Heart left ventricle (tissue), 16 donors: ENCODE measurements at regions not wholly inside any gene's neighbourhood (a gene's known extent, or its start where the extent isn't known, plus 50 kb on each side); places are given as distances from the start of the nearest gene placed in this dataset.

Source experiments
- ATAC-seq, 4 donors: fragments of 200-7000 bp; cut with Tn5 transposase; one replicate each; pipeline ENCODE4 v1.9.1; 2020 to 2022; ENCODE audit warnings: moderate library complexity in 4 of 4, mild to moderate bottlenecking in 3 of 4, moderate number of reproducible peaks in 1 of 4
- DNase-seq, 5 donors: peaks; one replicate each; pipeline ENCODE4 v3.0.0-alpha.2; 2020
- H3K27ac ChIP-seq, 12 donors: fragments of 200-600 bp; sonication (generic) in 4 of 12; one replicate each; pipeline versions ENCODE4 v1.5.0 to v1.8.0; 2016 to 2022; ENCODE audit warnings: mild to moderate bottlenecking in 2 of 12
- H3K27me3 ChIP-seq, 9 donors: fragments of 200-600 bp; sonication (generic) in 2 of 9; one replicate each; pipeline versions ENCODE4 v1.5.1 to v1.8.0; 2016 to 2022; ENCODE audit warnings: mild to moderate bottlenecking in 3 of 9
- H3K36me3 ChIP-seq, 9 donors: fragments of 200-600 bp; sonication (generic) in 2 of 9; one replicate each; pipeline versions ENCODE4 v1.5.0 to v1.8.0; 2018 to 2022; ENCODE audit warnings: mild to moderate bottlenecking in 2 of 9
- H3K4me1 ChIP-seq, 12 donors: fragments of 200-600 bp; sonication (generic) in 4 of 12; one replicate each; pipeline versions ENCODE4 v1.5.0 to v1.8.0; 2016 to 2022; ENCODE audit warnings: mild to moderate bottlenecking in 3 of 12
- H3K4me3 ChIP-seq, 12 donors: fragments of 200-600 bp; sonication (generic) in 4 of 12; one replicate each; pipeline versions ENCODE4 v1.5.0 to v1.8.0; 2017 to 2022; ENCODE audit warnings: mild to moderate bottlenecking in 9 of 12, moderate library complexity in 4 of 12
- H3K9me3 ChIP-seq, 12 donors: fragments of 200-600 bp; sonication (generic) in 4 of 12; one replicate each; pipeline versions ENCODE4 v1.5.0 to v1.8.0; 2016 to 2022; ENCODE audit warnings: mild to moderate bottlenecking in 1 of 12
- POLR2A ChIP-seq, 2 donors: fragments of 450-650 bp; IDR thresholded peaks; one replicate each; pipeline ENCODE4 v1.6.1; 2017; ENCODE audit warnings: antibody characterized with exemption in 2 of 2, mild to moderate bottlenecking in 2 of 2, moderate library complexity in 2 of 2
- WGBS, 4 donors: extraction: QIAGEN DNeasy Blood & Tissue Kit in 2 of 4; methylation state at CpG; one replicate each; pipeline versions ENCODE4 v1.1.5 to v1.1.7; 2013 to 2018; 5-methylcytosine and 5-hydroxymethylcytosine counted together
- intact Hi-C, 10 donors: fragments of 100-400 bp; cut with DNase I; formaldehyde crosslinking; loops; one replicate each; pipeline versions ENCODE4 v1.11.1 to v1.14.2; 2022
- TF ChIP-seq, protein P1 (sequence below), 12 donors: fragments of 200-600 bp; sonication (generic) in 4 of 12; IDR thresholded peaks; one replicate each; pipeline versions ENCODE4 v1.5.0 to v1.8.0; 2018 to 2022; ENCODE audit warnings: antibody characterized with exemption in 12 of 12, mild to moderate bottlenecking in 5 of 12
- donor health status: ischemic (EF 13 %, LVEDD 7.1; RV severe dilation, severe dysfunction).
- donor health status: healthy with polysubstance abuse.
- donor health status: DM: no; HTN: yes; CAD: no.
- donor health status: DM: no; HTN: no; CAD: no.
- donor health status: ischemic (EF 25% LVEDD 6.9; RV normal size, moderate dysfunction).
- donor health status: ischemic (EF 25% LVEDD 5.7; RV mildly dilated, moderate dysfunction).
- donor health status: healthy.
- donor health status: DM: yes; HTN: yes; CAD: no.
- donor health status: ischemic (EF 35%, LVEDD 5.7; RV mildly dilated, moderate dysfunction).
- donor health status: nonischemic (EF 11% LVEDD 7.7; RV severe dilation, severe dysfunction).
- donor health status: DM: yes; HTN: yes; CAD: no.
- donor health status: PGD.
- donor health status: ischemic (EF 29% LVEDD 5.4; RV normal size, mild dysfunction).
- donor health status: nonischemic (EF 23%, LVEDD 6.1; RV moderate dilation, normal function).

DNA sequence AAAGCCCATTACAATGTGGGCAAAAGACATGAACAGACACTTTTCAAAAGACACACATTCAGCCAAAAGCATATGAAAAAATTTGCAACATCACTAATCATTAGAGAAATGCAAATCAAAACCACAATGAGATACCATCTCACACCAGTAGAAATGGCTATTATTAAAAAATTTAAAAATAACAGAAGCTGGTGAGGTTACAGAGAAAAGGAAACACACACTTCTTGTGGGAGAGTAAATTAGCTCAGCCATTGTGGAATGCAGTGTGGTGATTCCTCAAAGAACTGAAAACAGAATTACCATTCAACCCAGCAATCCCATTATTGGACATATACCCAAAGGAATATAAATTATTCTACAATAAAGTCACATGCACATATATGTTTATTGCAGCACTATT lies 585.2 kb upstream of the TUSC1 start:
- H3K4me1 ChIP-seq: no peaks in the 10 kb centered on the region
- intact Hi-C loops: no loop called here
- H3K4me3 ChIP-seq: no peak overlapping the region
- H3K27me3 ChIP-seq: no peaks in the 10 kb centered on the region
- no peaks in the 10 kb centered on the region for H3K36me3 ChIP-seq
- H3K9me3 ChIP-seq: peaks cover 0 to 6% (median 0%) of the 10 kb centered on the region in 12 donors
- ATAC-seq (no peak), DNase-seq (no peak)
- no peak overlapping the region for H3K27ac ChIP-seq
- no peak for TF ChIP-seq POLR2A (IDR thresholded peaks at IDR 0.05)
- TF ChIP-seq, protein P1, sequence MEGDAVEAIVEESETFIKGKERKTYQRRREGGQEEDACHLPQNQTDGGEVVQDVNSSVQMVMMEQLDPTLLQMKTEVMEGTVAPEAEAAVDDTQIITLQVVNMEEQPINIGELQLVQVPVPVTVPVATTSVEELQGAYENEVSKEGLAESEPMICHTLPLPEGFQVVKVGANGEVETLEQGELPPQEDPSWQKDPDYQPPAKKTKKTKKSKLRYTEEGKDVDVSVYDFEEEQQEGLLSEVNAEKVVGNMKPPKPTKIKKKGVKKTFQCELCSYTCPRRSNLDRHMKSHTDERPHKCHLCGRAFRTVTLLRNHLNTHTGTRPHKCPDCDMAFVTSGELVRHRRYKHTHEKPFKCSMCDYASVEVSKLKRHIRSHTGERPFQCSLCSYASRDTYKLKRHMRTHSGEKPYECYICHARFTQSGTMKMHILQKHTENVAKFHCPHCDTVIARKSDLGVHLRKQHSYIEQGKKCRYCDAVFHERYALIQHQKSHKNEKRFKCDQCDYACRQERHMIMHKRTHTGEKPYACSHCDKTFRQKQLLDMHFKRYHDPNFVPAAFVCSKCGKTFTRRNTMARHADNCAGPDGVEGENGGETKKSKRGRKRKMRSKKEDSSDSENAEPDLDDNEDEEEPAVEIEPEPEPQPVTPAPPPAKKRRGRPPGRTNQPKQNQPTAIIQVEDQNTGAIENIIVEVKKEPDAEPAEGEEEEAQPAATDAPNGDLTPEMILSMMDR (IDR thresholded peaks at IDR 0.05): no peak

DNA sequence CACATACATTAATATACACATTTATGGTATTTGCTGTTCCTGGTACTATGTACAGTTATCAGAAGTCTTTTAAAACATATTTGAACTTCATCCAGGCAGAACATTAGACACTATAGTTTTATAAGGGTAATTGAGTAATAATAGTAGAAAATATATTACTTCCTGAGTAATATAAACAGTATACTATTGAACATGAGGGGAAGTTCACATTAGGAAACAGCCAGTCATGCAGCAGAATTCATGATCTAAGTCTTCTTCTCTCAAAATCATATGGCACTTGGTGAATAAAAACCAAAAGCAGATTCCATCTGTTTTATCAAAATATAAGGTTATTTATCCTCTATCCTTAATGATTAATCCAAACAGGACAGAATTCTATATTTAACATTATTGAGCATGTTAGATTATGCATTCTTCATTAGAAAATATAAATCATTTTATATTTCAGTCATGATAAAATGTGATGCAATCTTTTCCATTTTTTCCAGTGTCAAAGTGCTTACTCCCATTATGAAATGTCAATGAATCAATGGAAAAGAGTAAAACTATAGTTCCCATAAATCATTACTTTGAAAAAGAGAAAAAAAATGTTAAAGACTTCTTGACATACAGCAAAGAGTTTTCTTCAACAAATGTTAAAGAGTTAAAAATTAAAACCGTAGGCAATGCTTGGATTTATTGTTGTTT lies 584.3 kb upstream of the TUSC1 start:
- Histone ChIP-seq H3K9me3 (peaks cover 0 to 6% (median 0%) of the 10 kb centered on the region in 12 donors), H3K4me1 (no peaks in the 10 kb centered on the region), H3K36me3 (no peaks in the 10 kb centered on the region), H3K27me3 (no peaks in the 10 kb centered on the region), H3K27ac (no peak overlapping the region), H3K4me3 (no peak overlapping the region)
- WGBS, 4 donors: 61 to 76% (median 66%) methylated on average over 1 of the region's 1 CpG
- DNase-seq: no peak
- TF ChIP-seq, protein P1 (IDR thresholded peaks at IDR 0.05): no peak
- no peak for TF ChIP-seq POLR2A (IDR thresholded peaks at IDR 0.05)
- ATAC-seq: no peak
- intact Hi-C loops: no loop called here

DNA sequence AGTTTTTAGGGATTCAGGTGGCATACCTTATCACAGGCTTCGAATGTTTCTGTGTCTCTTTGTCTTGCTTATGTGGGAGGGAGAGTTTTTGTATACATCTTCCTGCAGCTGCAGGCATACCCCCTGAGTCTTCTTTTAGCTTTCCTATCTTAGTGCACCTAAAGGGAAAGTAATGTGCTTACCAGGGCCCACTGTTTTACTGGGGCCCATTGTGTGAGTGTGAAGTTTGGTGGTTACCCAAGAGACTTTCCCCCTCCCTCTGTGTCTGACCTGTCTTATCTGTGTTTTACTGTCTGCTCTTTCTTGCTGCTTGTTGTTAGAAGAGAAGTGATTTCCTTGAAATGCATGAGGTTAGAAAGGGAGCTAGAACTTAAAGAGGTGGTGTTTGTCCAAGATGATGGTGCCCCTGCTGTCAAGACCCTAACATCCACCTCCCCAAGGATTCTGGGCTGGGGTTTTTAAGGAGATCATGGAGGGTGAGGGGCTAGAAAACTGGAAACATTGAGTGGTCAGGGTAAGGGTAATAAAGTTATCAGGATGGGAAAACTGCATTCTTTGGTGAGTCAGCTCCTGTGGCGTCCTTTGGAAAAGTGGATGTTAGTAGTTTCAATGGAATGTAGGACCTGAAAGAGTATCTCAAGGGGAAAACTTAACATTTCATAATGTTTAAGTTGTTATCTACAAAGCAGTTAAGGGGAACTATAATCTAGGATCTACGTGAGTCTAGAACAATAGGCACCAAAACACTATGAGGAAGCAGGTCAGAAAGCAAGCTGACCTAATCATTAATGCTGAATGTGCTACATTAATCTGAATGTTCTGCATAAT lies 583.5 kb upstream of the TUSC1 start:
- Histone ChIP-seq H3K27ac (no peak overlapping the region), H3K4me1 (no peaks in the 10 kb centered on the region), H3K36me3 (no peaks in the 10 kb centered on the region), H3K4me3 (no peak overlapping the region), H3K27me3 (no peaks in the 10 kb centered on the region), H3K9me3 (peaks cover 0 to 6% (median 0%) of the 10 kb centered on the region in 12 donors)
- 44 to 59% (median 52%) methylated on average over 3 of the region's 3 CpGs for WGBS, 4 donors
- TF ChIP-seq, protein P1 (IDR thresholded peaks at IDR 0.05): no peak
- no peak for TF ChIP-seq POLR2A (IDR thresholded peaks at IDR 0.05)
- no peak for ATAC-seq
- DNase-seq: no peak
- intact Hi-C loops: no loop called here

DNA sequence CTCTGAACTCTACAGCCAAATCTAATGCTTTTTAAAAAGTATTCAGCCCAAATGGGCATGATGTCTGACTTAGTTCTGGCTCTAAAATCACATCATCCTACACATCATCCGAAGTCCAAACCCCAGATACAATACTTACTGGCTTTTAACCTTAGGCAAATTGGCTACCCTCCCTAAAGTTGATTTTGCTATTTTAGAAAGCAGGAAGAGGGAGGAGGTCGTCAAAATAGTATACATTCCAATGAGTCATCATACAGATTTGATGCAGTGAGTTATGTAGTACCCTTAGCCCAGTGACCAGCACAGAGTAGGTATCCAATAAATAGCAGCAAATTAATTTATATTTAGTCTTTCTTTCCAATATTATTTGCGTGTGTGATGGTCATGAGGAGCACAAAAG lies 582.0 kb upstream of the TUSC1 start:
- ATAC-seq (no peak), DNase-seq (no peak)
- H3K4me1 ChIP-seq: no peaks in the 10 kb centered on the region
- H3K9me3 ChIP-seq: peaks cover 0 to 6% (median 0%) of the 10 kb centered on the region in 12 donors
- H3K4me3 ChIP-seq: no peak overlapping the region
- intact Hi-C loops: no loop called here
- H3K36me3 ChIP-seq: no peaks in the 10 kb centered on the region
- whole genome bisulfite sequencing, 4 donors: 36 to 51% (median 45%) methylated on average over 3 of the region's 3 CpGs
- H3K27me3 ChIP-seq: no peaks in the 10 kb centered on the region
- TF ChIP-seq, protein P1 (IDR thresholded peaks at IDR 0.05): no peak
- TF ChIP-seq POLR2A (IDR thresholded peaks at IDR 0.05): no peak
- H3K27ac ChIP-seq: no peak overlapping the region
